HUES6 (cell line): ENCODE measurements at regions not wholly inside any gene's neighbourhood (a gene's known extent, or its start where the extent isn't known, plus 50 kb on each side); places are given as distances from the start of the nearest gene placed in this dataset.

Source experiments
- H3K27ac ChIP-seq: 2 replicates; pipeline ENCODE4 v1.7.0; 2013; ENCODE audit warnings: low read depth, mild to moderate bottlenecking, low read length, inconsistent platforms
- H3K27me3 ChIP-seq: 2 replicates; pipeline ENCODE4 v1.6.1; 2013; ENCODE audit warnings: low read length; ENCODE audit not compliant: control insufficient read depth, insufficient read depth
- H3K36me3 ChIP-seq: 2 replicates; pipeline ENCODE4 v1.6.1; 2013; ENCODE audit warnings: low read length; ENCODE audit not compliant: control insufficient read depth, insufficient read depth
- H3K4me1 ChIP-seq: 2 replicates; pipeline ENCODE4 v1.6.1; 2013; ENCODE audit warnings: low read length; ENCODE audit not compliant: control insufficient read depth, insufficient read depth
- H3K4me3 ChIP-seq: 2 replicates; pipeline ENCODE4 v1.5.1; 2013; ENCODE audit warnings: low read depth, low read length
- H3K9ac ChIP-seq: one replicate; pipeline ENCODE4 v1.6.1; 2013; ENCODE audit warnings: mild to moderate bottlenecking, low read length
- H3K9me3 ChIP-seq: 2 replicates; pipeline ENCODE4 v1.6.1; 2013; ENCODE audit warnings: low read depth, low read length; ENCODE audit not compliant: control insufficient read depth, insufficient read depth

GRCh38 chr3:78455166-78455565, 1312.6 kb downstream of the ROBO1 start:
- no peaks in the 10 kb centered on the region for H3K27me3 ChIP-seq
- no peaks in the 10 kb centered on the region for H3K36me3 ChIP-seq
- H3K9ac ChIP-seq = no peak overlapping the region
- H3K4me3 ChIP-seq = no peak overlapping the region
- no peaks in the 10 kb centered on the region for H3K9me3 ChIP-seq
- H3K4me1 ChIP-seq = peaks cover 8% of the 10 kb centered on the region; the same call in 1 of the 2 replicates
- H3K27ac ChIP-seq = no peak overlapping the region

- 0 out of 2 replicates have a peak, but pooled peaks cover under 1% of the 10 kb centered on the region for H3K9me3 ChIP-seq
- no peak overlapping the region for H3K27ac ChIP-seq
- H3K4me3 ChIP-seq = no peak overlapping the region
- no peaks in the 10 kb centered on the region for H3K36me3 ChIP-seq
- no peak overlapping the region for H3K9ac ChIP-seq
- H3K4me1 ChIP-seq = peaks cover 8% of the 10 kb centered on the region; the same call in 1 of the 2 replicates
- H3K27me3 ChIP-seq = no peaks in the 10 kb centered on the region
These were observed 1311.9 kb downstream of the ROBO1 start for GRCh38 chr3:78455712-78456433.

GRCh38 chr3:78459796-78460195, 1308.0 kb downstream of the ROBO1 start:
- no peak overlapping the region for H3K4me3 ChIP-seq
- no peaks in the 10 kb centered on the region for H3K27me3 ChIP-seq
- no peaks in the 10 kb centered on the region for H3K36me3 ChIP-seq
- no peak overlapping the region for H3K9ac ChIP-seq
- H3K9me3 ChIP-seq = peaks cover 3% of the 10 kb centered on the region; the same call in 1 of the 2 replicates
- H3K4me1 ChIP-seq = peaks cover 8% of the 10 kb centered on the region; the same call in 1 of the 2 replicates
- H3K27ac ChIP-seq = no peak overlapping the region

- no peak overlapping the region for H3K9ac ChIP-seq
- peaks cover 3% of the 10 kb centered on the region; the same call in 1 of the 2 replicates for H3K9me3 ChIP-seq
- no peak overlapping the region for H3K27ac ChIP-seq
- no peak overlapping the region for H3K4me3 ChIP-seq
- H3K36me3 ChIP-seq = no peaks in the 10 kb centered on the region
- peaks cover 8% of the 10 kb centered on the region; the same call in 1 of the 2 replicates for H3K4me1 ChIP-seq
- no peaks in the 10 kb centered on the region for H3K27me3 ChIP-seq
These were observed 1305.8 kb downstream of the ROBO1 start for GRCh38 chr3:78462021-78462420.

- Histone ChIP-seq H3K27ac (peak overlapping the region; percentile 54; the same call in 1 of the 2 replicates), H3K9ac (no peak overlapping the region), H3K9me3 (peaks cover 17% of the 10 kb centered on the region), H3K27me3 (no peaks in the 10 kb centered on the region), H3K4me1 (peaks cover 8% of the 10 kb centered on the region; the same call in 1 of the 2 replicates), H3K36me3 (no peaks in the 10 kb centered on the region; the same call in 1 of the 2 replicates), H3K4me3 (no peak overlapping the region)
These were observed 1291.7 kb downstream of the ROBO1 start for GRCh38 chr3:78476076-78476475.

GRCh38 chr3:78481050-78481449, 1286.7 kb downstream of the ROBO1 start:
- Histone ChIP-seq H3K9ac (no peak overlapping the region), H3K27ac (no peak overlapping the region), H3K36me3 (no peaks in the 10 kb centered on the region), H3K9me3 (peaks cover 4% of the 10 kb centered on the region), H3K4me1 (peaks cover 8% of the 10 kb centered on the region; the same call in 1 of the 2 replicates), H3K27me3 (no peaks in the 10 kb centered on the region), H3K4me3 (no peak overlapping the region)

- H3K27ac ChIP-seq = no peak overlapping the region
- no peaks in the 10 kb centered on the region for H3K27me3 ChIP-seq
These were observed 1284.7 kb downstream of the ROBO1 start for GRCh38 chr3:78483090-78483489.

GRCh38 chr3:78494851-78495250, 1272.9 kb downstream of the ROBO1 start:
- no peaks in the 10 kb centered on the region for H3K36me3 ChIP-seq
- no peak overlapping the region for H3K4me3 ChIP-seq
- no peak overlapping the region for H3K27ac ChIP-seq
- no peaks in the 10 kb centered on the region for H3K27me3 ChIP-seq
- no peaks in the 10 kb centered on the region for H3K4me1 ChIP-seq
- no peaks in the 10 kb centered on the region for H3K9me3 ChIP-seq
- no peak overlapping the region for H3K9ac ChIP-seq

More at GRCh38 chr3:78483090-78483489, 1284.7 kb downstream of the ROBO1 start:
- Histone ChIP-seq H3K4me3 (no peak overlapping the region), H3K4me1 (peaks cover 4% of the 10 kb centered on the region; the same call in 1 of the 2 replicates), H3K9me3 (peaks cover 20% of the 10 kb centered on the region), H3K9ac (no peak overlapping the region), H3K36me3 (no peaks in the 10 kb centered on the region)

- no peak overlapping the region for H3K4me3 ChIP-seq
- H3K27me3 ChIP-seq = no peaks in the 10 kb centered on the region
- no peak overlapping the region for H3K9ac ChIP-seq
- H3K4me1 ChIP-seq = no peaks in the 10 kb centered on the region
- no peaks in the 10 kb centered on the region for H3K36me3 ChIP-seq
- no peaks in the 10 kb centered on the region for H3K9me3 ChIP-seq
- no peak overlapping the region for H3K27ac ChIP-seq
These were observed 1272.5 kb downstream of the ROBO1 start for GRCh38 chr3:78495301-78495700.

- H3K36me3 ChIP-seq = no peaks in the 10 kb centered on the region
- no peaks in the 10 kb centered on the region for H3K9me3 ChIP-seq
- H3K9ac ChIP-seq = no peak overlapping the region
- H3K27me3 ChIP-seq = no peaks in the 10 kb centered on the region
- no peaks in the 10 kb centered on the region for H3K4me1 ChIP-seq
- H3K27ac ChIP-seq = no peak overlapping the region
- H3K4me3 ChIP-seq = no peak overlapping the region
These were observed 1271.3 kb downstream of the ROBO1 start for GRCh38 chr3:78496501-78496900.

- Histone ChIP-seq H3K27me3 (no peaks in the 10 kb centered on the region), H3K9me3 (no peaks in the 10 kb centered on the region), H3K4me1 (no peaks in the 10 kb centered on the region), H3K9ac (no peak overlapping the region), H3K36me3 (no peaks in the 10 kb centered on the region), H3K4me3 (no peak overlapping the region), H3K27ac (no peak overlapping the region)
These were observed 1270.8 kb downstream of the ROBO1 start for GRCh38 chr3:78497021-78497420.
